GM12878 (cell line): ENCODE measurements at regions not wholly inside any gene's neighbourhood (a gene's known extent, or its start where the extent isn't known, plus 50 kb on each side); places are given as distances from the start of the nearest gene placed in this dataset.

Experiments used
- ATAC-seq: fragments of 200-7000 bp; cut with Tn5 transposase; 3 replicates; pipeline ENCODE4 v1.9.1; 2020; ENCODE audit warnings: mild to moderate bottlenecking, moderate library complexity
- BruUV-seq: library from RNA; stranded (reverse); fragments of 400-500 nt; replicated peaks from 2 replicates; lab custom pipeline; 2021; lab: Mats Ljungman, UMichigan
- CTCF ChIA-PET: fragments of 300-600 bp; sonication (Branson Sonifier 250); formaldehyde crosslinking; extraction: SDS; loops from one replicate; lab custom pipeline; 2021; ENCODE audit warnings: inconsistent platforms; lab: Yijun Ruan, JAX
- POLR2A ChIA-PET: fragments of 350-600 bp; formaldehyde crosslinking; extraction: SDS; loops from one replicate; lab custom pipeline; 2021; ENCODE audit warnings: inconsistent platforms; lab: Charles Lee
- RAD21 ChIA-PET: fragments of 300-600 bp; sonication (Branson Sonifier 250); formaldehyde crosslinking; loops from one replicate; lab custom pipeline; 2023; ENCODE audit warnings: antibody characterized with exemption; ENCODE audit not compliant: unreplicated experiment; lab: Charles Lee
- SMC1A ChIA-PET: fragments of 300-600 bp; sonication (Branson Sonifier 250); formaldehyde crosslinking; loops from one replicate; lab custom pipeline; 2023; ENCODE audit not compliant: unreplicated experiment, uncharacterized antibody; lab: Charles Lee
- DNase-seq: peaks from one replicate; pipeline ENCODE4 v3.0.0-alpha.2; 2011; ENCODE audit warnings: low read depth, low spot score
- FAIRE-seq: peaks from 3 replicates; lab custom pipeline; 2011; peaks lifted over from hg19 to GRCh38; lab: Jason Lieb, UNC
- H2AFZ ChIP-seq: 2 replicates; pipeline ENCODE4 v1.6.0; 2011; ENCODE audit warnings: low read depth, low read length, control low read depth; ENCODE audit not compliant: control insufficient read depth
- H3K27ac ChIP-seq: 2 replicates; pipeline ENCODE4 v1.5.1; 2011; ENCODE audit warnings: control low read depth; ENCODE audit not compliant: control insufficient read depth, insufficient read depth
- H3K27me3 ChIP-seq, 2 experiments: replicated peaks in 1 of 2; 2 replicates each; pipeline versions ENCODE4 v1.6.0 to v1.6.1; 2011; ENCODE audit warnings: low read length in 1 of 2; ENCODE audit not compliant: control insufficient read depth in 2 of 2, insufficient read depth in 2 of 2
- H3K36me3 ChIP-seq, 2 experiments: 2 replicates each; pipeline ENCODE4 v1.5.1; 2011; ENCODE audit warnings: low read length in 1 of 2; ENCODE audit not compliant: control insufficient read depth in 2 of 2, insufficient read depth in 2 of 2
- H3K4me1 ChIP-seq: 2 replicates; pipeline ENCODE4 v1.6.1; 2011; ENCODE audit warnings: mild to moderate bottlenecking, low read length, moderate library complexity, mixed read lengths; ENCODE audit not compliant: control insufficient read depth, insufficient read depth
- H3K4me2 ChIP-seq: 2 replicates; pipeline ENCODE4 v1.6.0; 2011; ENCODE audit warnings: control low read depth; ENCODE audit not compliant: control insufficient read depth, insufficient read depth
- H3K4me3 ChIP-seq: fragments of 200-600 bp; sonication (generic); 2 replicates; pipeline ENCODE4 v1.5.1; 2016
- H3K79me2 ChIP-seq: 2 replicates; pipeline ENCODE4 v1.6.0; 2011; ENCODE audit warnings: low read length; ENCODE audit not compliant: control insufficient read depth, insufficient read depth
- H3K9ac ChIP-seq: 2 replicates; pipeline ENCODE4 v1.8.0; 2011; ENCODE audit warnings: low read length, control low read depth, mixed read lengths; ENCODE audit not compliant: control insufficient read depth, insufficient read depth
- H3K9me3 ChIP-seq: replicated peaks from 3 replicates; pipeline ENCODE4 v1.5.1; 2011; ENCODE audit warnings: mild to moderate bottlenecking, low read length; ENCODE audit not compliant: control insufficient read depth, insufficient read depth
- H4K20me1 ChIP-seq: 2 replicates; pipeline ENCODE4 v1.6.0; 2011; ENCODE audit not compliant: control insufficient read depth, insufficient read depth
- ATF2 ChIP-seq: IDR thresholded peaks from 2 replicates; pipeline ENCODE4 v1.6.1; 2012; ENCODE audit warnings: low read length, inconsistent platforms
- BHLHE40 ChIP-seq, 2 experiments: fragments of 450-650 bp in 1 of 2; IDR thresholded peaks; 2 replicates each; pipeline ENCODE4 v1.6.1; 2011 to 2017; ENCODE audit warnings: low read depth in 2 of 2, borderline replicate concordance in 1 of 2, improper control_type of control experiment in 1 of 2, low read length in 1 of 2, mild to moderate bottlenecking in 1 of 2
- GATAD2B ChIP-seq: fragments of 450-650 bp; conservative IDR thresholded peaks from 2 replicates; pipeline ENCODE4 v1.6.1; 2017; ENCODE audit warnings: low read depth, mild to moderate bottlenecking, moderate library complexity
- MEF2B ChIP-seq: fragments of 450-650 bp; IDR thresholded peaks from 2 replicates; pipeline ENCODE4 v1.6.1; 2018; ENCODE audit warnings: mild to moderate bottlenecking, moderate library complexity; ENCODE audit not compliant: partially characterized antibody, poor library complexity, severe bottlenecking
- NR2F1 ChIP-seq: fragments of 450-650 bp; conservative IDR thresholded peaks from 2 replicates; pipeline ENCODE4 v1.6.1; 2017; ENCODE audit warnings: mild to moderate bottlenecking
- WRNIP1 ChIP-seq: IDR thresholded peaks from 2 replicates; pipeline ENCODE4 v1.6.1; 2011; ENCODE audit warnings: low read depth, low read length, improper control_type of control experiment, borderline replicate concordance
- WGBS: methylation state at CpG from one replicate; pipeline ENCODE4 v1.1.6; 2016; ENCODE audit warnings: low lambda C conversion rate; ENCODE audit not compliant: insufficient replicate concordance, insufficient coverage; ENCODE audit errors: missing lambda C conversion rate; 5-methylcytosine and 5-hydroxymethylcytosine counted together
- in situ Hi-C: fragments of 300-500 bp; cut with MboI; formaldehyde crosslinking; loops from 9 replicates; pipeline ENCODE4 v1.14.3; 2018; ENCODE audit warnings: mixed read lengths
- intact Hi-C: fragments of 100-400 bp; cut with micrococcal nuclease; formaldehyde crosslinking; loops from one replicate; pipeline ENCODE4 v1.14.2; 2022; ENCODE audit not compliant: unreplicated experiment

DNA sequence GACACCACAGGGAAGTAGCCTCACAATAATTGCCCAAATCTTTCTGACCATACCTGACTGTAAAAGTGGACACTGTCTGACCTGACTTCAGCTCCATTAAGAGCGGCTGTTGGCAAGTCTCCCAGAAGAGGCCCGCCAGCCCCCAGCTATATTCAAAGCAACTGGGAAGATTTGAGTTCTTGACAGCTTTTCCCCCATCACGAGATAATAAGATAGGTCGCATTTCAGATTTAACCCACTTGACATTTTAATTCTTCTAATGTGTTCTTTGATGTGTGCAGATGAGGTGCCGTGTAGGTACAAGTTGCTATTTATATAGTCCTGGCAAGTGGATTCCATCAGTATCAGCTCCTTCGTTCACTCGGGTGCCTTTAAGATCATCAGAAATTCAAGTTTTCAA lies 345.7 kb downstream of the DRD1 start:
- no peaks in the 10 kb centered on the region for H3K4me1 ChIP-seq
- no peak overlapping the region for H2AFZ ChIP-seq
- DNase-seq (no peak), FAIRE-seq (no peak), ATAC-seq (no peak)
- no peak for TF ChIP-seq WRNIP1
- TF ChIP-seq NR2F1, result no peak
- no peak for TF ChIP-seq MEF2B
- no peak for TF ChIP-seq GATAD2B
- TF ChIP-seq ATF2, result no peak
- no peak for TF ChIP-seq BHLHE40 (IDR thresholded peaks at IDR 0.05; ENCODE audit: borderline replicate concordance in 1 of 2, low read depth in 2 of 2, low read length in 1 of 2)
- H3K4me2 ChIP-seq, result no peak overlapping the region
- no peak overlapping the region for H3K9ac ChIP-seq
- no peak overlapping the region for H3K27ac ChIP-seq
- CTCF ChIA-PET, result no interaction called here
- H4K20me1 ChIP-seq, result no peaks in the 10 kb centered on the region
- no peak overlapping the region for H3K4me3 ChIP-seq
- no TSS peak for BruUV-seq
- no peaks in the 10 kb centered on the region for H3K27me3 ChIP-seq
- RAD21 ChIA-PET, result no interaction called here
- H3K9me3 ChIP-seq, result no peaks in the 10 kb centered on the region
- in situ Hi-C loops (no loop called here), intact Hi-C loops (no loop called here)
- SMC1A ChIA-PET, result no interaction called here
- no peaks in the 10 kb centered on the region for H3K79me2 ChIP-seq
- POLR2A ChIA-PET, result no interaction called here
- WGBS, result 23% methylated on average over 7 of the region's 7 CpGs
- H3K36me3 ChIP-seq, result no peaks in the 10 kb centered on the region
